ENCODE measurements at regions not wholly inside any gene's neighbourhood (a gene's known extent, or its start where the extent isn't known, plus 50 kb on each side); places are given as distances from the start of the nearest gene placed in this dataset.

DNA sequence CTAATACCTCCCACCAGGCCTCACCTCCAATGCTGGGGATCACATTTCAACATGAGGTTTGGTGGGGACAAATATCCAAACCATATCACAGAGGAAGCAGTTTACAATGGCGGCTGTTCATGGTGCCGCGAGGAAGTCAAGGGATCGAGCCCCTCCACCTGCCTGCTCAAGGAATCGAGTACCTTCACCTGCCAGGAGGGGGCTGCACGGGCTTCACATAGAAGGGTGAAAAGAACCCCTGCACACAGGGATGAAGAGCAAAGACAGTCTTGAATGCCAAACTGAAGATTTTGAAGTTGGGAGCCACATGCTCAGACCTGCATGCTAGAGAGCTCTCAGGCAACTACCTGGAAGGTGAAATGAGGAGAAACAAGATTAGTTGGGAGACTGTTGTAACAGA lies 110.3 kb downstream of the KCNF1 start:
- TF ChIP-seq, protein P1, sequence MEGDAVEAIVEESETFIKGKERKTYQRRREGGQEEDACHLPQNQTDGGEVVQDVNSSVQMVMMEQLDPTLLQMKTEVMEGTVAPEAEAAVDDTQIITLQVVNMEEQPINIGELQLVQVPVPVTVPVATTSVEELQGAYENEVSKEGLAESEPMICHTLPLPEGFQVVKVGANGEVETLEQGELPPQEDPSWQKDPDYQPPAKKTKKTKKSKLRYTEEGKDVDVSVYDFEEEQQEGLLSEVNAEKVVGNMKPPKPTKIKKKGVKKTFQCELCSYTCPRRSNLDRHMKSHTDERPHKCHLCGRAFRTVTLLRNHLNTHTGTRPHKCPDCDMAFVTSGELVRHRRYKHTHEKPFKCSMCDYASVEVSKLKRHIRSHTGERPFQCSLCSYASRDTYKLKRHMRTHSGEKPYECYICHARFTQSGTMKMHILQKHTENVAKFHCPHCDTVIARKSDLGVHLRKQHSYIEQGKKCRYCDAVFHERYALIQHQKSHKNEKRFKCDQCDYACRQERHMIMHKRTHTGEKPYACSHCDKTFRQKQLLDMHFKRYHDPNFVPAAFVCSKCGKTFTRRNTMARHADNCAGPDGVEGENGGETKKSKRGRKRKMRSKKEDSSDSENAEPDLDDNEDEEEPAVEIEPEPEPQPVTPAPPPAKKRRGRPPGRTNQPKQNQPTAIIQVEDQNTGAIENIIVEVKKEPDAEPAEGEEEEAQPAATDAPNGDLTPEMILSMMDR (IDR thresholded peaks at IDR 0.05), result no peak
- TF ChIP-seq POLR2A (IDR thresholded peaks at IDR 0.05), result no peak

Data from uterus (tissue), 2 donors.